Thyroid gland (tissue), 4 donors: ENCODE measurements at regions not wholly inside any gene's neighbourhood (a gene's known extent, or its start where the extent isn't known, plus 50 kb on each side); places are given as distances from the start of the nearest gene placed in this dataset.

Experiments
- DNase-seq, 2 donors: peaks; one replicate each; pipeline ENCODE4 v3.0.0-alpha.2; 2019
- H3K27ac ChIP-seq, 3 donors: fragments of 200-600 bp; sonication (generic); 1 replicate in 2 of 3; 2 replicates in 1 of 3; pipeline ENCODE4 v1.5.1; 2016 to 2019; ENCODE audit warnings: mild to moderate bottlenecking in 1 of 3, moderate library complexity in 1 of 3
- H3K27me3 ChIP-seq: fragments of 200-600 bp; sonication (generic); one replicate; pipeline ENCODE4 v1.5.1; 2019
- H3K36me3 ChIP-seq, 2 donors: fragments of 200-600 bp; sonication (generic); one replicate each; pipeline ENCODE4 v1.5.1; 2016 to 2019
- H3K4me1 ChIP-seq, 2 donors: fragments of 200-600 bp; sonication (generic); one replicate each; pipeline ENCODE4 v1.5.1; 2017 to 2019
- H3K4me3 ChIP-seq, 3 donors: fragments of 200-600 bp; sonication (generic); replicated peaks in 1 of 3; 1 replicate in 2 of 3; 2 replicates in 1 of 3; pipeline ENCODE4 v1.5.1; 2016; ENCODE audit warnings: mild to moderate bottlenecking in 1 of 3
- H3K9me3 ChIP-seq: fragments of 200-600 bp; sonication (generic); one replicate; pipeline ENCODE4 v1.5.1; 2017
- CTCF ChIP-seq, 6 experiments: fragments of 200-600 bp in 3 of 6; fragments of 450-650 bp in 3 of 6; sonication (generic) in 3 of 6; IDR thresholded peaks; one replicate each; pipeline ENCODE4 v1.5.1; 2016 to 2019; ENCODE audit warnings: antibody characterized with exemption in 6 of 6, mild to moderate bottlenecking in 2 of 6, inconsistent platforms in 1 of 6, moderate library complexity in 1 of 6
- POLR2A ChIP-seq, 2 donors: fragments of 450-650 bp; IDR thresholded peaks; one replicate each; pipeline ENCODE4 v1.6.1; 2017; ENCODE audit warnings: antibody characterized with exemption in 2 of 2, mild to moderate bottlenecking in 2 of 2, moderate library complexity in 1 of 2
- WGBS, 2 donors: methylation state at CpG; one replicate each; pipeline ENCODE4 v1.1.5; 2017; 5-methylcytosine and 5-hydroxymethylcytosine counted together
- intact Hi-C: fragments of 100-400 bp; cut with DNase I; formaldehyde crosslinking; loops from one replicate; pipeline ENCODE4 v1.15.1; 2023

GRCh38 chr5:57598756-57599155 is 116.1 kb upstream of the ACTBL2 start:
- intact Hi-C loops: no loop called here
- WGBS, 2 donors: 60 to 77% methylated on average over 3 of the region's 3 CpGs
- H3K27me3 ChIP-seq: no peaks in the 10 kb centered on the region
- DNase-seq: no peak
- H3K36me3 ChIP-seq: no peaks in the 10 kb centered on the region
- H3K4me3 ChIP-seq: no peak overlapping the region
- no peak for TF ChIP-seq CTCF (IDR thresholded peaks at IDR 0.05)
- TF ChIP-seq POLR2A (IDR thresholded peaks at IDR 0.05): no peak
- H3K4me1 ChIP-seq: no peaks in the 10 kb centered on the region
- no peak overlapping the region for H3K27ac ChIP-seq
- no peaks in the 10 kb centered on the region for H3K9me3 ChIP-seq

GRCh38 chr5:57598097-57598496 is 115.5 kb upstream of the ACTBL2 start:
- Histone ChIP-seq H3K36me3 (no peaks in the 10 kb centered on the region), H3K9me3 (no peaks in the 10 kb centered on the region), H3K27me3 (no peaks in the 10 kb centered on the region), H3K27ac (no peak overlapping the region), H3K4me1 (no peaks in the 10 kb centered on the region), H3K4me3 (no peak overlapping the region)
- 88 to 96% methylated on average over 10 of the region's 10 CpGs for WGBS, 2 donors
- TF ChIP-seq CTCF (IDR thresholded peaks at IDR 0.05) (no peak), POLR2A (IDR thresholded peaks at IDR 0.05) (no peak)
- no peak for DNase-seq
- intact Hi-C loops: no loop called here

DNA sequence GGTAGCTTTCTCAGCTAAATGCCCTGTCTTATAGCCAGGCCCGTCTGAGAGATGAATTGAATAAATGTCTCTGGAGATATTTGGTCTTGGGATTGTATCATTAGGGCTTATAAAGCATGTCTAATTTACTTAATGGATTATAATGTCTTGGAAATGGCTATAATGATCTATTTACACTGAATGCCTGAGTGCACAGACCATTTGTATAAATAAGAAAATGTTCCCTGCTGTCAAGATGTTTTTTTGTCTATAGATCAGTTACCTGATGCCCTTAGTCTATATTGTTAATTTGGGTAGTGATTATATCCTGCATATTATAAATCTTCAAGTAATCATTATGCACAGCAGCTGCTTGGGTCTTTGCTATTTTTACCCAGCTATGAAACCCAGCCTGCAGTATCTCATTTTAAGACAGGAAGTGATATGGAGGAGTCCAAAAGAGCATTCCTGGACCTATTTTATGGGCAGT is 112.9 kb upstream of the ACTBL2 start:
- no peak for TF ChIP-seq CTCF (IDR thresholded peaks at IDR 0.05)
- no peak for TF ChIP-seq POLR2A (IDR thresholded peaks at IDR 0.05)
- Histone ChIP-seq H3K27me3 (no peaks in the 10 kb centered on the region), H3K9me3 (no peaks in the 10 kb centered on the region), H3K36me3 (no peaks in the 10 kb centered on the region), H3K4me3 (no peak overlapping the region), H3K27ac (no peak overlapping the region), H3K4me1 (no peaks in the 10 kb centered on the region)
- intact Hi-C loops: no loop called here
- 53 to 71% methylated on average over 1 of the region's 1 CpG for WGBS, 2 donors
- DNase-seq: no peak

DNA sequence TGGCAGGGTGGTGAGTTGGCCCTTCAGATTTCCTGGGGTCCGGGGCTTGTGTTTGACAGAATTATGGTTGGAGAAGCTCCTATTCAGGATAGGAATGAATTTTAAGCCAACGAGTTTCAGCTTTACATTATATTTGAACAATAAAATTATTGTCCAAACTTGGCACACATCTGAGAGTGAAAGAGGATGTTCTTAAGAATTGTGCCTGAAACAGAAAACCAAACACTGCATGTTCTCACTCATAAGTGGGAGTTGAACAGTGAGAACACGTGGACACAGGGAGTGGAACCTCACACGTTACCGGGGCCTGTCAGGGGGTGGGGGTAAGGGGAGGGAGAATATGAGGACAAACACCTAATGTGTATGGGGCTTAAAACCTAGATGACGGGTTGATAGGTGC is 111.8 kb upstream of the ACTBL2 start:
- Histone ChIP-seq H3K27ac (no peak overlapping the region), H3K36me3 (no peaks in the 10 kb centered on the region), H3K27me3 (no peaks in the 10 kb centered on the region), H3K9me3 (no peaks in the 10 kb centered on the region), H3K4me3 (no peak overlapping the region), H3K4me1 (no peaks in the 10 kb centered on the region)
- 78 to 81% methylated on average over 6 of the region's 6 CpGs for WGBS, 2 donors
- intact Hi-C loops: no loop called here
- no peak for DNase-seq
- no peak for TF ChIP-seq POLR2A (IDR thresholded peaks at IDR 0.05)
- no peak for TF ChIP-seq CTCF (IDR thresholded peaks at IDR 0.05)

DNA sequence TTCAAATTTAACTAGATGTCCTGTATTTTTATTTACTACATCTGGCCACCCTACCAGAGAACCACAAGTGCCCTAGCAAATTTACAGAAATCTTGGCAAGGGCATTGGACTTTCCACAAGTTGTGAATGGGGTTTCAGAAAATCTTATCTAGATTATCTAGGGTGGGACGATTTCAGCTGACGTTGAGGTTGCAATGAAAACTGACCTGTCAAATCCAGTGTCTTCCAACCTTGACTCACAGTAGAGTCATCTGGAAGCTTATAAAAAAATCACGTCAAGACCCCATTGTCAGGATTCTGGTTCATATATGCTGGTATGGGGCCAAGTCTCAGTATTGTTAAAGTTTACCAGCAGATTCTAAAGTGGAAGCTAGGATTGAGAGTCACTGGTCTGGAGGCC is 109.6 kb upstream of the ACTBL2 start:
- DNase-seq: no peak
- Histone ChIP-seq H3K9me3 (no peaks in the 10 kb centered on the region), H3K4me3 (no peak overlapping the region), H3K36me3 (no peaks in the 10 kb centered on the region), H3K4me1 (no peaks in the 10 kb centered on the region), H3K27me3 (no peaks in the 10 kb centered on the region), H3K27ac (no peak overlapping the region)
- no peak for TF ChIP-seq POLR2A (IDR thresholded peaks at IDR 0.05)
- intact Hi-C loops: no loop called here
- WGBS, 2 donors: 86 to 87% methylated on average over 3 of the region's 3 CpGs

- Histone ChIP-seq H3K9me3 (no peaks in the 10 kb centered on the region), H3K27me3 (no peaks in the 10 kb centered on the region), H3K36me3 (no peaks in the 10 kb centered on the region), H3K4me1 (no peaks in the 10 kb centered on the region), H3K4me3 (no peak overlapping the region), H3K27ac (no peak overlapping the region)
- no peak for DNase-seq
- 80 to 82% methylated on average over 1 of the region's 1 CpG for WGBS, 2 donors
- intact Hi-C loops: no loop called here
- TF ChIP-seq CTCF (IDR thresholded peaks at IDR 0.05) (no peak), POLR2A (IDR thresholded peaks at IDR 0.05) (no peak)
Observed at GRCh38 chr5:57586649-57587048, 104.0 kb upstream of the ACTBL2 start.
